ENCODE measurements at regions not wholly inside any gene's neighbourhood (a gene's known extent, or its start where the extent isn't known, plus 50 kb on each side); places are given as distances from the start of the nearest gene placed in this dataset.

GRCh38 chr21:41651406-41651805 is 115.4 kb downstream of the RIPK4 start:
- Histone ChIP-seq H3K14ac (ENCODE audit: low read length) (no peak overlapping the region), H3K4me3 (ENCODE audit: low read length in 2 of 2) (no peak overlapping the region)
- DNase-seq (ENCODE audit: low spot score), result no peak

DNA sequence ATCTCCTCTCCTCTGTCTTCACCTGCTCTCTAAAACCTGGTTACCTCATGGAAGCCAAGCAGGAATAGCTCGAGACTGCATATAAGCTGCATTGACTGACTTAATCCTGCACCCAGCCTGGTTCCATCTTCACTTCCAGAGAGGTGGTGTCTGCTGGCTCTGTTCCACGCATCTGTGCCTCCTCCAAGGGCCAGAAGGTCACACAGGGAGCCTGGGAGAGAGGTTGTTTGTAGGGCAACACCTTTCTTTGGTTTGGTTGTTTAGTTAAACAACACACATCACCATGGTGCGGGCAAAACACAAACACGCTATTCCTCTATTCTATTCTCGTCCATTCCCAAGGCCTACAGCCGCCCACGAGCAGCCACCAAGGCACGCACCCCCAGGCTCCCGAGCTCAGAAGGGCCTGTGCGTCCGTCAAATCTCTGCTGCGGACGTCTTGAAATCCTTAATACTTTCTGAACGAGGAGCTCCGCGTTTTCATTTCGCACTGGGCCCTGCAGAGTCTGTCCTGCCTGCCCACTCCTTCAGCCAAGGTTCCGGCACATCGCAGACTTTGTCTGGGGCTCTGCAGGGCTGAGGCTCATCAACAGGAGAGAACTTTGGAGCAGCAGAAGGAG is 116.2 kb downstream of the RIPK4 start:
- no CpG with 5 or more reads among the region's 19 CpGs for WGBS, 2 donors (ENCODE audit: extremely low coverage in 2 of 2, insufficient read length in 2 of 2, insufficient replicate concordance in 1 of 2)
- H2BK15ac ChIP-seq (ENCODE audit: low read length), result no peak overlapping the region
- H3K4me1 ChIP-seq (ENCODE audit: control insufficient read depth in 2 of 2, insufficient read depth in 1 of 2, low read depth in 1 of 2, low read length in 2 of 2), result no peaks in the 10 kb centered on the region
- H3K9me3 ChIP-seq (replicated peaks in 1 of 2; ENCODE audit: control insufficient read depth in 2 of 2, insufficient read depth in 1 of 2, low read depth in 1 of 2, low read length in 2 of 2), result no peaks in the 10 kb centered on the region
- no peak overlapping the region for H4K8ac ChIP-seq (ENCODE audit: low read depth, low read length)
- DNase-seq (ENCODE audit: low spot score), result no peak
- no peak overlapping the region for H3K23ac ChIP-seq (ENCODE audit: low read depth, low read length, poor library complexity)
- H2BK12ac ChIP-seq (ENCODE audit: low read length), result no peak overlapping the region
- no peaks in the 10 kb centered on the region for H3K36me3 ChIP-seq (replicated peaks in 1 of 2; ENCODE audit: control insufficient read depth in 2 of 2, insufficient read depth in 2 of 2, low read length in 2 of 2)
- no peak overlapping the region for H3K18ac ChIP-seq (ENCODE audit: low read length)
- no peak overlapping the region for H2BK120ac ChIP-seq (ENCODE audit: low read depth, low read length)
- no peak overlapping the region for H2BK5ac ChIP-seq (ENCODE audit: low read length)
- H3K79me1 ChIP-seq (ENCODE audit: low read depth, low read length), result no peaks in the 10 kb centered on the region
- H3K14ac ChIP-seq (ENCODE audit: low read length), result no peak overlapping the region
- H3K27me3 ChIP-seq (ENCODE audit: control insufficient read depth in 3 of 3, insufficient read depth in 3 of 3, low read depth in 1 of 3, low read length in 3 of 3), result no peaks in the 10 kb centered on the region
- H2AFZ ChIP-seq (ENCODE audit: low read length), result no peak overlapping the region
- no peak overlapping the region for H4K91ac ChIP-seq (ENCODE audit: low read depth, low read length, poor library complexity)
- no peak overlapping the region for H2AK5ac ChIP-seq (ENCODE audit: low read depth, low read length)
- no peak overlapping the region for H3K4me2 ChIP-seq (ENCODE audit: insufficient read depth, low read length, poor library complexity, severe bottlenecking)
- H3K27ac ChIP-seq (replicated peaks; ENCODE audit: low read length), result no peak overlapping the region
- no peak overlapping the region for H3K9ac ChIP-seq (ENCODE audit: low read depth, low read length, poor library complexity)
- H3K4ac ChIP-seq (ENCODE audit: low read length), result no peak overlapping the region
- H3K4me3 ChIP-seq (ENCODE audit: low read length in 2 of 2), result no peak overlapping the region

More at GRCh38 chr21:41651406-41651805, 115.4 kb downstream of the RIPK4 start:
- no peaks in the 10 kb centered on the region for H3K27me3 ChIP-seq (ENCODE audit: control insufficient read depth in 3 of 3, insufficient read depth in 3 of 3, low read depth in 1 of 3, low read length in 3 of 3)
- no peak overlapping the region for H2AK5ac ChIP-seq (ENCODE audit: low read depth, low read length)
- H4K8ac ChIP-seq (ENCODE audit: low read depth, low read length), result no peak overlapping the region
- no peak overlapping the region for H3K4ac ChIP-seq (ENCODE audit: low read length)
- no peak overlapping the region for H2BK15ac ChIP-seq (ENCODE audit: low read length)
- H2BK5ac ChIP-seq (ENCODE audit: low read length), result no peak overlapping the region
- no CpG with 5 or more reads among the region's 8 CpGs for WGBS, 2 donors (ENCODE audit: extremely low coverage in 2 of 2, insufficient read length in 2 of 2, insufficient replicate concordance in 1 of 2)
- H2BK12ac ChIP-seq (ENCODE audit: low read length), result no peak overlapping the region
- H3K18ac ChIP-seq (ENCODE audit: low read length), result peak overlapping the region; percentile 61
- H2BK120ac ChIP-seq (ENCODE audit: low read depth, low read length), result no peak overlapping the region
- H3K9me3 ChIP-seq (replicated peaks in 1 of 2; ENCODE audit: control insufficient read depth in 2 of 2, insufficient read depth in 1 of 2, low read depth in 1 of 2, low read length in 2 of 2), result no peaks in the 10 kb centered on the region
- H3K23ac ChIP-seq (ENCODE audit: low read depth, low read length, poor library complexity), result no peak overlapping the region
- H3K9ac ChIP-seq (ENCODE audit: low read depth, low read length, poor library complexity), result no peak overlapping the region
- H2AFZ ChIP-seq (ENCODE audit: low read length), result no peak overlapping the region
- H3K4me2 ChIP-seq (ENCODE audit: insufficient read depth, low read length, poor library complexity, severe bottlenecking), result no peak overlapping the region
- no peaks in the 10 kb centered on the region for H3K36me3 ChIP-seq (replicated peaks in 1 of 2; ENCODE audit: control insufficient read depth in 2 of 2, insufficient read depth in 2 of 2, low read length in 2 of 2)
- H3K79me1 ChIP-seq (ENCODE audit: low read depth, low read length), result no peaks in the 10 kb centered on the region
- H4K91ac ChIP-seq (ENCODE audit: low read depth, low read length, poor library complexity), result no peak overlapping the region
- no peaks in the 10 kb centered on the region for H3K4me1 ChIP-seq (ENCODE audit: control insufficient read depth in 2 of 2, insufficient read depth in 1 of 2, low read depth in 1 of 2, low read length in 2 of 2)
- no peak overlapping the region for H3K27ac ChIP-seq (replicated peaks; ENCODE audit: low read length)

- Histone ChIP-seq H3K9ac (ENCODE audit: low read depth, low read length, poor library complexity) (no peak overlapping the region), H4K91ac (ENCODE audit: low read depth, low read length, poor library complexity) (no peak overlapping the region), H3K4me2 (ENCODE audit: insufficient read depth, low read length, poor library complexity, severe bottlenecking) (no peak overlapping the region), H3K79me1 (ENCODE audit: low read depth, low read length) (no peaks in the 10 kb centered on the region), H3K36me3 (replicated peaks in 1 of 2; ENCODE audit: control insufficient read depth in 2 of 2, insufficient read depth in 2 of 2, low read length in 2 of 2) (no peaks in the 10 kb centered on the region), H2BK12ac (ENCODE audit: low read length) (no peak overlapping the region), H2BK15ac (ENCODE audit: low read length) (no peak overlapping the region), H3K4me1 (ENCODE audit: control insufficient read depth in 2 of 2, insufficient read depth in 1 of 2, low read depth in 1 of 2, low read length in 2 of 2) (no peaks in the 10 kb centered on the region), H3K27ac (replicated peaks; ENCODE audit: low read length) (no peak overlapping the region), H3K4ac (ENCODE audit: low read length) (no peak overlapping the region), H3K9me3 (replicated peaks in 1 of 2; ENCODE audit: control insufficient read depth in 2 of 2, insufficient read depth in 1 of 2, low read depth in 1 of 2, low read length in 2 of 2) (no peaks in the 10 kb centered on the region), H3K14ac (ENCODE audit: low read length) (no peak overlapping the region), H4K8ac (ENCODE audit: low read depth, low read length) (no peak overlapping the region), H2BK120ac (ENCODE audit: low read depth, low read length) (no peak overlapping the region), H3K18ac (ENCODE audit: low read length) (peak overlapping the region; percentile 52), H3K23ac (ENCODE audit: low read depth, low read length, poor library complexity) (no peak overlapping the region), H3K4me3 (ENCODE audit: low read length in 2 of 2) (no peak overlapping the region), H2AFZ (ENCODE audit: low read length) (no peak overlapping the region), H2AK5ac (ENCODE audit: low read depth, low read length) (no peak overlapping the region), H2BK5ac (ENCODE audit: low read length) (no peak overlapping the region), H3K27me3 (ENCODE audit: control insufficient read depth in 3 of 3, insufficient read depth in 3 of 3, low read depth in 1 of 3, low read length in 3 of 3) (no peaks in the 10 kb centered on the region)
- DNase-seq (ENCODE audit: low spot score), result no peak
- no CpG with 5 or more reads among the region's 9 CpGs for WGBS, 2 donors (ENCODE audit: extremely low coverage in 2 of 2, insufficient read length in 2 of 2, insufficient replicate concordance in 1 of 2)
These were observed 118.2 kb downstream of the RIPK4 start for GRCh38 chr21:41648591-41649031.

DNA sequence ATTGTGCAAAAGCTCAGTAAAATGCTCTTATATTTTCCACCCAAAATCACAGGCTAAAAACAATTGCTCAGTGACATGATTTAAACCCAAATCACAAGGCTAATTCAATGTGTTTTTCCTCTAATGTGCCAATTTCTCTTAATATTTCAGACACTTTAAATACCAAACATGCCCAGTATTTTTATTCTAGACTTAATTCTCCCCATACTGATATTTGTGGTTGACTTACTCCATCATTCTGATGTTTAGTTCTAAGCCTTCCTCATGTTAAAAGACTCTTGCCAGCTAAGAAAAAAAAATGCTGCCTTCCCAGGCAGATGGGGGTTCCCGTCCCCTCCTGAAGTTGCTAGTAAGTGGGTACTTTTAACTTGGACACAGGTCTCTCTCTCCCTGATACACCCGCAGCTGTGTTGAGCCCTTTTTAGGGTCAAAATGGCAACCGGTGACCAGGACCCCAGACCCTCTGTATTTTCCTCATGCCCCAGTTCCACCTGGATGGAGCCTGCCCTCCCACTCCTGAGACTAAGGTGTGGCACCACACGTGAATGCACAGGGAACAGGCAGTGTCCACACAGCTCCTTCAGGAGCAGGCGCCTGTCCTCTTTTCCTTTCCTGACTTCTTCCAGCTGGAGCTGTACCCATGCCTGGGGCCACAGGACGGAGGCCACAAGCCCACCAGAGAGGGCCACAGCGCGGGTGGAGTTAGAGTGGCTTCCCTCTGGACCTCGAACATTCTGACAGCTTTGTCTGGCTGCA is 118.9 kb downstream of the RIPK4 start:
- no peaks in the 10 kb centered on the region for H3K79me1 ChIP-seq (ENCODE audit: low read depth, low read length)
- no peak overlapping the region for H3K18ac ChIP-seq (ENCODE audit: low read length)
- no peak overlapping the region for H3K4me2 ChIP-seq (ENCODE audit: insufficient read depth, low read length, poor library complexity, severe bottlenecking)
- H3K27me3 ChIP-seq (ENCODE audit: control insufficient read depth in 3 of 3, insufficient read depth in 3 of 3, low read depth in 1 of 3, low read length in 3 of 3), result no peaks in the 10 kb centered on the region
- H3K9me3 ChIP-seq (replicated peaks in 1 of 2; ENCODE audit: control insufficient read depth in 2 of 2, insufficient read depth in 1 of 2, low read depth in 1 of 2, low read length in 2 of 2), result no peaks in the 10 kb centered on the region
- H3K4ac ChIP-seq (ENCODE audit: low read length), result no peak overlapping the region
- DNase-seq (ENCODE audit: low spot score), result no peak
- H3K9ac ChIP-seq (ENCODE audit: low read depth, low read length, poor library complexity), result no peak overlapping the region
- H2BK15ac ChIP-seq (ENCODE audit: low read length), result no peak overlapping the region
- no peak overlapping the region for H3K27ac ChIP-seq (replicated peaks; ENCODE audit: low read length)
- H3K23ac ChIP-seq (ENCODE audit: low read depth, low read length, poor library complexity), result no peak overlapping the region
- no CpG with 5 or more reads among the region's 9 CpGs for WGBS, 2 donors (ENCODE audit: extremely low coverage in 2 of 2, insufficient read length in 2 of 2, insufficient replicate concordance in 1 of 2)
- no peak overlapping the region for H2BK120ac ChIP-seq (ENCODE audit: low read depth, low read length)
- no peaks in the 10 kb centered on the region for H3K4me1 ChIP-seq (ENCODE audit: control insufficient read depth in 2 of 2, insufficient read depth in 1 of 2, low read depth in 1 of 2, low read length in 2 of 2)
- no peak overlapping the region for H2BK12ac ChIP-seq (ENCODE audit: low read length)
- no peak overlapping the region for H2BK5ac ChIP-seq (ENCODE audit: low read length)
- H4K91ac ChIP-seq (ENCODE audit: low read depth, low read length, poor library complexity), result no peak overlapping the region
- H3K36me3 ChIP-seq (replicated peaks in 1 of 2; ENCODE audit: control insufficient read depth in 2 of 2, insufficient read depth in 2 of 2, low read length in 2 of 2), result no peaks in the 10 kb centered on the region
- H3K14ac ChIP-seq (ENCODE audit: low read length), result no peak overlapping the region
- H3K4me3 ChIP-seq (ENCODE audit: low read length in 2 of 2), result no peak overlapping the region
- H4K8ac ChIP-seq (ENCODE audit: low read depth, low read length), result no peak overlapping the region
- no peak overlapping the region for H2AK5ac ChIP-seq (ENCODE audit: low read depth, low read length)
- no peak overlapping the region for H2AFZ ChIP-seq (ENCODE audit: low read length)

Data from neuronal stem cell (in vitro differentiated cells).